Anterior cingulate cortex (tissue), 58 donors: ENCODE measurements at regions not wholly inside any gene's neighbourhood (a gene's known extent, or its start where the extent isn't known, plus 50 kb on each side); places are given as distances from the start of the nearest gene placed in this dataset.

Experiments
- DNase-seq, 58 donors: peaks; one replicate each; lab custom pipeline; 2025; lab: John Stamatoyannopoulos, UW

DNA sequence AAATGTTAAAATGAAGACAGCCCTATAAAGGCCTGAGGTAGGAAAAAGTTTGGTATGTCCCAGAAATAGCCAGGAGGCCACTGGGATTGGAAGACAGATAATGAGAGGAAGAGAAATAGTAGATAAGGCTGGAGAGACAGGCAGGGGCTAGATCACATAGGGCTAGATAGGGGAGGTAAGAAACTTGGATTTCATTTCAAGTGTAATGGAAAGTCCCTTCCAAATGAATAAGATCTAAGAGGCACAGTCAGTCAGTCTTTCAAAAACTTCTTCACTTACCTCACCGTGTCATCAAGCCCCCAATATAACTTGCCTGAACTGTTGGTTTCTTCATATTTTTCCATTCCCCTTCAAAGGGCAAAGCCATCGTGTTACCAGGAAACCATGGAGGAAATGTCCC lies 121.8 kb downstream of the SPCS3 start:
- no peak for DNase-seq

DNA sequence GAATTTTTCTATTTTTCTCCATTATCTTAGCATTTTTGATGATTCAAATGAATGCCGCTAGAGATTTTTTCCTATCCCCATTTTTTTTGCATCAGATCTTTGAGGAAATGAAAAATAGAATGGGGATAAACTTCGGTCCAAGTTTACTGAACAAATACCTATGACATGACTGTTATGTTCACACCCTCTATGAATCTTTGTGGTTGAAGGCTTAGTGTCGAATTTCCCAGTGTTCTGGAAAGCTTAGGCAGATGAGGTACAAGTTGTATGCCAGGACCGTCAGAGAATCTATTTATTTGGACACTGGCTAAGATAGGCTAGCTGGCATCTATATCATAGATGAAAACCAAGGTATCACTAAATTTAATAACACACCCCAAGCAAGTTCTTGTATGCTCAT lies 123.4 kb downstream of the SPCS3 start:
- peak in 1 of 58 donors; percentile 13 for DNase-seq

DNA sequence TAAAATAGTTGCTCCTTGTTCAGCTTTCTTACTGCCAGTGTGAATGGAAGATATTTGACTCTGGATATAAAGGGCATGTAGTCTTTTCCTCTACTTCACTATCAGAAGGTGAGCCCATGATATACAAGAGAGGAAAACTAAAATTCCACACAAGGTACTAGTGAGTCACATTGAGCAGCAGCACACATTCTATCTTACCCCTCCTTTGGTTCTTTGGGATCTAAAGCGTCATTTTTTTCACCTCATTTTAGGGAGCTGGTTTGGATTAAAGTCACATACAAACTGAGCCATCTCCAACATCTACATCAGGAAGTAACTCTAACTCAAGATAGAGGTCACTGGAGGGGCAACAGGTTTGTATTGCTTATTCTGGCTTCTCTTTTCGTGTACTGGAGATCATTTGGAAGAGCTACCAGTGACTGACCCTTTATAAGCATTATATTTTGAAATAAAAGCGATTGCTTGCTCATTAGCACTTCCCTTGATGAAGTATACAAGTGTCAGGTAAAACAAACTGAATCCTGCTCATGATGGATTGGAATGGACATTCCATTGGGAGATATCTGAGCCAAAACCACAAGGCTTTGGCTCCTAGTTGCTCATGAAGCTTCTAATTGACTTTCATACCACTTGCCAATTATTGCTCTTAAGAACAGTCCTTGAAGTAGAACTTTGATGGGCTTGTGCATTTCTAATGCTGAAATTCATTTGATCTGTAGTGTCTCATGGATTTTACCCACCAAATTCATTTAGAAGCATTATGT lies 124.1 kb downstream of the SPCS3 start:
- no peak for DNase-seq

DNA sequence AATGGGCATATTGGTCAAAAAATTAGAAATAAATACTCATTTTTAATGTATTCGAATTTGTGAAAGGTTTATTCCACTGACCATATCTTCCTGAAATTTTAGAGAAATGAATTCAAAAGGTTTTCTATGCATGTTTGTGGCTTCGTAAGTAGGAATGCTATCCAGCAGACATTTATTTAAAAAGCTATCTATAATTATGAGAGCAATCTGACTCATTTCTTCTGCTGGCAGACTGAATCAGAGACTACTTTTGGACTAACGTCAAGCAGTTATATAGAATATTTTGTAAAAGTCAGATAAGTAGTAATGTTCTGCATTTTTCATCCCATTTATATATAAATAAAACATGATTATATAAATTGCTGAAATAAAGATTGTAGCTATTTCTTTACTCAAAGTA lies 125.0 kb downstream of the SPCS3 start:
- no peak for DNase-seq

DNA sequence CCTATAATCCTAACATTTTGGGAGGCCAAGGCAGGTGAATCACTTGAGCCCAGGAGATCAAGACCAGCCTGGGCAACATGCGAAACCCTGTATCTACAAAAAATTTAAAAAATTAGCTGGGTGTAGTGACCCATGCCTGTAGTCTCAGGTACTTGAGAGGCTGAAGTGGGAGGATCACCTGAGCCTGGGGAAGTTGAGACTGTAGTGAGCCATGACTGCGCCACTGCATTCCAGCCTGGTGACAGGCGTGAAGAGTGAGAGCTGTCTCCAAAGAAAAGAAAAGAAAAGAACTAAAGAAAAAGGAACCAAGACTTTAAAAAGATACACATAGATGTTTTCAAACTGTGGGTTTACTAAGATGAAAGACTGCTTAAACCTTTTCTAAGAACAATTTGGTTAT lies 129.0 kb downstream of the SPCS3 start:
- no peak for DNase-seq

DNA sequence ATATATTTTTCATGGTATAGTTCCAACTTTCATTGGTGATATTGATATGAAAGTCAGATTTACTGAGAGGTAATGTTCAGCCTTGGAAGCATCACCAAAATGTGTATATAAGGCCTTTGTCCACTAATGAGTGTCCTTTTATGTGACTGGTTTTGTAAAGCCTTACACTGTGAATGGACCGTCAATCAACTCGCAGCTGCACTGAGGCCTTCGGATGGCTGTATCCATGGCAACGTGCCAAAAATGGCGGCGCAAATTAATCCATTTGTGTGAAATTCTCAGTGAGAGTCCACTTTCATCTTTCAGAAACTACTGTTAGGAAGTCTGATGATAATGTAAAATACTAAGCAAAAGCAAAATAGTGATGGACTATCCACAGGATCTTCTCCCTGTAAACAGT lies 131.7 kb downstream of the SPCS3 start:
- DNase-seq: peak in 49 of 58 donors; percentile 0 to 76 (median 27)

DNA sequence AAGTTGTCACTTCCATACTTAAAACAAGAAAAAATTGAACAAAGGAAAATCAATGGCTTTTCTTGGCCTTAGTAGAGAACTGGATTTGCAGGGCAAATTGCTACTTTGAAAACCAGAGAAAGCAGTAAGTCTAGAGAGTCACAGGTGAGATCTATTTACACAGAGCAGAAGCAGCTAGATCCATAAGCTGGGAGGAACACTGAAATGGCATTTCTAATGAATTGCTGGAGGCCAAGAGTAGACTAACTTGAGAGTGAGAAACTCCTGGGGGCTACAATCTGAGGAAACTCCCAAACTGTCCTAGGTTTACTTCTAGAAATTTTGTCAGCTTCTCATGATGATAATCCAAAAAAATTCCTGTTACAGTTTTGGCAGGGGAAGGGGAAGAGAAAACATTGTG lies 133.3 kb downstream of the SPCS3 start:
- DNase-seq: no peak

DNA sequence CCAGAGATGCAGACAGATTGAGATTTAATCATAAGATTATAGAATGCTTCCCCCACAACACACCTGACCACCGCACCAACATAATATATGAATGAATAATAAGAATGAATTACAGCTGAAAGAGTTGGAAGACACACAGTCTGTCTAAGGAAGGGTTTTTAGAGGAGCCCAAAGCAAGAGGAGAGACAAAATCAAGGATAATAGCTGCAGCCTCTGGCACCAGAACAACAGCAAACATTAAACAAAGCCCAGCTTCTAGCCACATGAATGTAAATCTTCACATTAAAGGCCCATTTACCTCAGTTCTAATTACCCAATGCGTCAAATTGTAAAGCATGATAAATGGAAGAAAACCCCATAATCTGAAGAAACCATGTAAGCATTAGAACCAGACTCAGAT lies 133.9 kb downstream of the SPCS3 start:
- DNase-seq: no peak

DNA sequence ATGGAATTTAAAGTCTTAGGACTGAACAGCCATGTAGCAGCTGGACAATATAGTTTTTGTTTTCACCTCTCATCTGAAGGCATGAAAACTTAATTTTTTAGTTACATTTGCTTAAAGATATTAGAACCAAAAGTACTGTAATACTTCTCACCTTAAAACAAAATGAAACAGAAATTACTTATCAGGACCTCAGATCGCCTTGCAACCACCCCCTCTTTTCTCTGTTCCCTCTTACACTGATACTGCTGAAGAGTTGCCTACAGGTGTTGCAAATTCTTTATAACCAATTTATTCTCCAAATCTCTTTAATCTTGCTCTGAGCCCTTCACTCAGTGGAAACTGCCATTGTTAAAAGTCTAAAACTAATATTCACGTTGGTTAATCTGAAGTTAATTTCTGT lies 145.0 kb downstream of the SPCS3 start:
- DNase-seq: no peak

DNA sequence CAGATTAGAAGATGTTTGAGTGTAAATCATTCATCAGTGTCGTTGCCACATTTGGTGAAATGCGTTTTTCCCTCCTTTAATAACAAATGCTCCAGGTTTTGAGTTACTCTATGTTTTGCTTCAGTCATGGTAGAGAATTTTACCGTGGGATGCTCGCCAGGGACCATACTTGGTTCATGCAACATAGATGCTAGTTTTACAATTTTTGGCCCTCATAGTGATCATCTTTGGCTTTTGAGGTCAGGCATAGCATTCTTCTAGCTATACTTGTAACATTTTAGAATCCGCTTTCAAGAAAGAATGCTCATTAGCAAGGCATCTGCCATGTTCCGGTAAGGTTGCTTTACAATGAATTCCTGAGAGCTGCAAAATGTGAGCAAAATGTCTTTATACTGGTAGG lies 147.2 kb downstream of the SPCS3 start:
- DNase-seq: no peak

DNA sequence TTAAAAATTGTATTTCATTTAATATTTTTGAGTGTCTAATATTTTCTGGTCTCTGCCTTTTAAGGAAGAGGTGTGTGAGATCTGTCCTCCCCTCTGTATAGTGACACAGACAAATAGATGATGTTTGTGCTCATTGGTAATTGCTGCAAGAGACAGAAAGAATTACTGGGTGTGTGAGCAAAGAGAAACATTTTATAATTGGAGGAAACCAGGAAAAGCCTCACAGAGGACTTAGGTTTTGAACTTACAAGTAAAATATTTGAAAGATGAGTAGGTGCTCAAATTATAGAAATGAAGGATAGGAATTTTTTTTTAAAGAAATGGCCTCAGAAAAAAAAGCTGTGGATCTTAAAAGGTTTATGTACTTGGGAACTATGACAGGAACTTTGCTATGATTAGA lies 149.8 kb downstream of the SPCS3 start:
- no peak for DNase-seq

DNA sequence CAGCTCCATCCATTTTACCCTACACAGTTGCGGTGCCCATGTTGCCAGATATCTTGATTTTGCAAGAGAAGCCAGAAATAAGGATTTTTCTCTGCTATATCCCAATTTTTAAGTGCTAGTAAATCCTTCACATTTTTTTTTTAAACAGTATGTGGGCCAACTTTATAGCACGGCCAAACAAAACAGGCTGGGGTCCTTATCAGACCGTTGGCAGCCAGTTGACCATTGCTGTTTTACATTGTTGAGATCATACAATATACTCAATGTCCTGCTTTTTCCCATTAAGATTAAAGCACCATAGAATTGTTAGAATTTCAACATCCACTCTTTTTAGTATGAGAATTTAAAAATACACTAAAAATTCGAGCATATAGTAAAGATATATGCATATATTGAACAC lies 150.9 kb downstream of the SPCS3 start:
- DNase-seq: no peak

DNA sequence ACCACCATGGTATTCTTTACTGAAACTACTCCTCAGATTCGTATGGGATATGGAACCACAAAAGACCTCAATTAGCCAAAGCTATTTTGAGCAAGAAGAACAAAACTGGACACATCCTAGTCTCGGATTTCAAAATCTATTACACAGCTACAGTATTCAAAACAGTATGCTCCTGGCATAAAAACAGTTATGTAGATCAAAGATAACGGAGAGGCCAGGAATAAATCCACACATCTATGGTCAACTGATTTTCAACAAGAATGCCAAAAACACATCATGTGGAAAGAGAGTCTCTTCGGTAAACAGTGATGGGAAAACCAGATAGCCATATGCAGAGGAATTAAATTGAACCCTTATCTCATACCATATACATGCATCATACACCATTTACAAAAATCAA lies 155.3 kb downstream of the SPCS3 start:
- no peak for DNase-seq

DNA sequence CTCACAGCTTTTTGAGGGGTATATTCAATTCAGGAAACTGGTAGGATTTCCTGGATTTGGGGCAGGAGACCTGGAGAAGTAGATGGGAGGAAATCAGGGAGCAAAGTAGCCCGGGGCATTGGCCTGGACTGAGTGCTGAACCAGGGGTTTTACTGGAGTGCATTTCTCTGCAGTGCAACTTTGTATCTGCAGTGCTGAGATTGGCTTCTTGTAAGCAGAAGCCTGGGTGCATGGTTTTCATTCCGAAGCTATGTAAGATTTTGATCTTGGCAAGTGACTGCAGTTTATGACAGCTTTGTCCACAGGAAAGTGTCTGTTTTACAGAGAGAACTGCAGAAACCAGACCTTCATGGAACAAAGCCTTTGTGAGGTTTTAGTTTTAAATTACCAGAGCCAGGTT lies 158.3 kb downstream of the SPCS3 start:
- DNase-seq: no peak

DNA sequence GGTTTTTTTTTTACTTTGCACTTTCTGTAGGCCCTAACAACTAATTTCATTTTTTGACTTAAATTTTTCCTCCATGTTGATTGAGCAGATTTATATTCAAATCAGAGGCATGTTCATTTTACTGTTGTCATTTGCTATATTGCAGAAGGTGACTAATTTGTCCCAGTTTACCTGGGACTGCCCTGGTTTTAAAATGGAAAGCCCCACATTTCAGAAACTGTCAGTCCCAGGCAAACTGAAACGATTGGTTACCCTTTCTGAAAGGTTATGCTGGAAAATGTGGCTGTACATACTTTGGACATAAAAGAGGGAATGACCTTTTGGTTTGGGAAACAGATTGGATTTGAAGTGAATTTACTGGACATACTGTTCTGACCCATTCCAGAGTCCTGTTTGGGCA lies 160.0 kb downstream of the SPCS3 start:
- no peak for DNase-seq

DNA sequence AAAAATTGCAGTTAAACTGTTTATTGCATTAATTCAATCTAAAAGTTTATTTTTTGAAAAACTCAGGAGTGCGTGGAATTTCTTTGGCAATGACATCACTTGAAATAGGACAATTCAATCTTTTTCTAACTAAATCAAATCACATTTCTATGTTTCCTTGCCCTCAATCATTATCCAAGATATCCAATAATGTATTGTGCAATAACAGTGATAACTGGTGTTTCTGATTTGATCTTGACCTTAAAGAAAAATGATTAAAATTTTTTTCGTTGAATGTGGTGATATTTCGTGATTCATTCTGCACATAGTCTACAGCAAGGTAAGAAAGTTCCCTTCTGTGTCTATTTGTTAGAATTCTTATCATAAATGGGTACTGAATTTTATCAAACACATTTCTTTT lies 163.2 kb downstream of the SPCS3 start:
- no peak for DNase-seq

DNA sequence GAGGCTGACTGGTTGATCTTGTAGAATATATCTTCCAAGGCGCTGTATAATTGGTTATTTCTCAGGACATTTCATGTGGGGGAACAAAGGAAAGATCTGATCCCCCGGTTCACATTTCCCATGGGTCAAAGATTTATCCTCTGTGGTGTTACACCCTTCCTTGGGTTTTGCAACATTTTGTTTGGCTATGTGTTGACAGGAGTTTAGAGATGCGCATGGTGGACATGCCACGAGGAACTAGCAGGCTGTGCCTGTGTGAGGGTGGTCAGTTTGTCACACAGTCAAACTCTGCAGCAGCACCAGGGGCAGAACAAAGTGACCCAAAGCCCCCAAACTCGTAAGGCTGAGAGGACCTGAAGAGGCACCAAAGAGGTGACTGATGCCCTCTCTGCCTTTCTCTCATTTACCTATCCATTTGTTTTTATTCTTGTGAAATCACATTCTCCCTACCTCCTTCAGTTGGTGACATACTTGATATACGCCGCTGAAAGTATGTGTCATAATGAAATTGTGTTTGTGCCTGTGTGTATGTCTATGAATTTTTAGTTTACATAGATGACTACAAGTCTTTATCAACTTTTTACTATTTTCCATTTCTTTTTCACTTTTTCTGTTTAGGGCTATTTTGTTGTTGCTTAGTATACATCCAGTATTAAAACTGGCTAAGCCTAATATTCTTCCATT lies 164.7 kb downstream of the SPCS3 start:
- no peak for DNase-seq

DNA sequence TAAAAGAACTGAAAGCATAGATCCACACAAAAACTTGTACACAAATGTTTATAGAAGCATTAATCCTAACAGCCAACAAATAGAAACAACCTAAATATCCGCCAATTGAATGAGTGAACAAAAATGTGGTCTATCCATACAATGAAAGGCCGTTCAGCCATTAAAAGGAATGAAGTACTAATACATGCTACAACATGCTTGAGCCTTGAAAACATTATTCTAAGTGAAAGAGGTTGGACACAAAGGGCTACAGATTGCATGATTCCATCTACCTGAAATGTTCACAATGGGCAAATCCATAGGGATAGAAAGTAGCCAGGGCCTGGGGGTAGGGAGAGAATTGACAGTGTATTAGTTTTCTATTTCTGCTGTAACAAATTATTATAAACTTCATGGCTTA lies 169.2 kb downstream of the SPCS3 start:
- DNase-seq: no peak

DNA sequence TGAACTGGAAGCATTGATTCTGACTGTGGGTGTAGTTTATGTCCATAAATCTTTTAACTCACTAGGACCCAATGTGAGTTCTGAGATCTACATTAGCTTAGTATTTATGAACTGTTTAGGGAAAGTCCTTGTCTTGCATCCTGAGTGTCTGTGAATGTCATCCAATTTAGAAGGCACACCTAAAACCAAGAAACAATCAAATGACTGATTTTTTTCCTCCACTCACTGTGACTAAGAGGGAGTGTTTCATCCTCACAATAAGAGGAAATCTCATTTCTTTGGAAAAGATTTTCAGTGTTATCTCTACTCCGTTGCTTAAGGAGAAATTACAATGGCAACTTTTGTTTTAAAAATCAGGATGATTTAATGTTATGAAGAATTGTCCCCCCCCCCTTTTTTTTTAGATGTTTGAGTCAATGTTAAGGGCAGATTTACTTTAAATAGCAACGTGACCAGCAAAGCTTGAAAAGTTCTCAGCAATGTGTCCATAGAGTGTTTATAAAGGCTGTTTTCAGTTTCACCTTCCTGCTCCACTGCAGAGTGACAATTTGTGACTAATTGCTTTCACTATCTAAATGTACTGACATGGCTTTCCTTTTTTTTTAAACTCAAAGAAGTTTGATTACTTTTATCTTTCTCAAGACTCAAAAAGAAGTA lies 173.0 kb downstream of the SPCS3 start:
- DNase-seq: no peak

DNA sequence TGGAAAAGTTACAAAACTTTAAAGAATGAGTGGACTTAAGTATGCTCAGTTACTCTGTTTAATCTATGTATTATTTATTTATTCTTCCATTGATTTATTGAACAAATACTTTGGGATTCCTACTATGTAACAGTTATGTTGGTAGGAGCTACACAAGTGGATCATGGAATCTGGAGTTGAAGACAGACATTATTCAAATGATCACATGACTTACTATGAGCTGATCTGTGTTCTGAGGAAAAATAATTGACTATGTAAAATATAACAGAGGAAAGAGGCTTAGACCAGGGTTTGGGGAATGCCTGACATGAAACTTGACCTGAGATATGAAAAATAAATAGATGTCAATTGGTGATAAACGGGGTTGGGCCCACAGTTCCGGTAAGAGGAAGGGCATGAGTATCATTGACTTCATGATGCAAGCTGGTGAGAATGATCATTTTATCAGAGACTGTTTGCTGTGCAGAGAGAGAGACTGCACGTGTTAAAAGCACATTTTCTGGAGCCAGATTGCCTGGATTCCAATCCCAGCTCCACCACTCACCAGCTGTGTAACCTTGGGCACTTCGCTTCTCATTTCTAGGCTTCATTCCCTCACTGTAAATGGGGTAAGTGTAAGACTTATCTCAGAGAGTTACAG lies 179.0 kb downstream of the SPCS3 start:
- no peak for DNase-seq

DNA sequence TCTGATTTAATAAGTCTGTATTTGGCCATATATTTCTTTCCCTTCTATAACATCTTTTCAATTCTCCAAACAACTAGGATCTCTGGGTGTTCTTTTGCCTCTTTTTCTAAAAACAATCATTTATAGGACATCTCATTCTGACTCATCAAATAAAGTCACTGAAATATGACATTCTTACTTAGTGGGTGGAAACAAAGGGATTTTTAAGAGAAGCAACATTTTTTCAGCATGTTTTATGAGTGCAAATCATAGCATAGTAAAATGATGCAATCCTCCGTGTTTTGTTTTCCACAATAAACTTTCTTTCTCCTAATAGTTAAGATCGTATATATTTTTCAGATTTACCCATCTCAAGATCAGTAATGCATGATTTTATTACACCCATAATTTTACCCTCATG lies 179.8 kb downstream of the SPCS3 start:
- no peak for DNase-seq
